IPS DF 6.9 (cell line): ENCODE measurements at regions not wholly inside any gene's neighbourhood (a gene's known extent, or its start where the extent isn't known, plus 50 kb on each side); places are given as distances from the start of the nearest gene placed in this dataset.

Experiments
- DNase-seq: peaks from one replicate; pipeline ENCODE4 v3.0.0-alpha.2; 2013; ENCODE audit warnings: low read depth, low spot score
- H3K27ac ChIP-seq: one replicate; pipeline ENCODE4 v1.5.1; 2013; ENCODE audit warnings: low read length, control low read depth
- H3K27me3 ChIP-seq: 2 replicates; pipeline ENCODE4 v1.6.1; 2013; ENCODE audit warnings: mild to moderate bottlenecking, low read length; ENCODE audit not compliant: control insufficient read depth, insufficient read depth
- H3K36me3 ChIP-seq: 2 replicates; pipeline ENCODE4 v1.6.1; 2013; ENCODE audit warnings: low read length; ENCODE audit not compliant: control insufficient read depth, insufficient read depth
- H3K4me1 ChIP-seq: 2 replicates; pipeline ENCODE4 v1.6.1; 2013; ENCODE audit warnings: low read length; ENCODE audit not compliant: control insufficient read depth, insufficient read depth
- H3K4me3 ChIP-seq: 2 replicates; pipeline ENCODE4 v1.5.1; 2013; ENCODE audit warnings: mild to moderate bottlenecking, low read length
- H3K9me3 ChIP-seq: 2 replicates; pipeline ENCODE4 v1.6.1; 2013; ENCODE audit warnings: low read length, inconsistent platforms; ENCODE audit not compliant: control insufficient read depth, insufficient read depth
- WGBS: extraction: QIAGEN DNeasy Blood & Tissue Kit; methylation state at CpG from one replicate; pipeline ENCODE4 v1.1.7; 2013; ENCODE audit warnings: mixed read lengths, missing lambda C conversion rate; ENCODE audit not compliant: insufficient read length, insufficient coverage; 5-methylcytosine and 5-hydroxymethylcytosine counted together

DNA sequence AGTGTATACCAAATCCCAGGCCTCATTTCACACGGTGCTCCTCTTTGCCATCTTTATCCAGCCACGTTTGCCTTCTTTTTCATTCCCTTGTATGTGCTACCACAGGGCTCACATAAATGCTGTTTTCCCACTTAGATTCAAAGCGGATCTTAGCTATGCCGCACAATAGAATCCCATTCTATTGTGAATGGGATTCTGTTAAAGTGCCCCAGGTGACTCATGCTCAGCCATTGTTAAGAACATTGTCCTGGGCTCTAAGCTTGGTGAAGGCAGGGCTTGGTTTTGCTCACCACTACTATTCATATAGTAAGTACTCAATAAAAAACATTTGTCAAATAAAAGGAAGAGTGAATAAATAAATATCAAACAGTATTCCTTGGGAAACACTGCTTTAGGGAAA lies 72.3 kb upstream of the PHYHIPL start:
- no peak for DNase-seq
- H3K4me3 ChIP-seq = no peak overlapping the region
- H3K27me3 ChIP-seq = no peaks in the 10 kb centered on the region
- H3K27ac ChIP-seq = no peak overlapping the region
- no CpG with 5 or more reads among the region's 4 CpGs for WGBS
- H3K4me1 ChIP-seq = no peaks in the 10 kb centered on the region
- H3K9me3 ChIP-seq = no peaks in the 10 kb centered on the region
- no peaks in the 10 kb centered on the region for H3K36me3 ChIP-seq

DNA sequence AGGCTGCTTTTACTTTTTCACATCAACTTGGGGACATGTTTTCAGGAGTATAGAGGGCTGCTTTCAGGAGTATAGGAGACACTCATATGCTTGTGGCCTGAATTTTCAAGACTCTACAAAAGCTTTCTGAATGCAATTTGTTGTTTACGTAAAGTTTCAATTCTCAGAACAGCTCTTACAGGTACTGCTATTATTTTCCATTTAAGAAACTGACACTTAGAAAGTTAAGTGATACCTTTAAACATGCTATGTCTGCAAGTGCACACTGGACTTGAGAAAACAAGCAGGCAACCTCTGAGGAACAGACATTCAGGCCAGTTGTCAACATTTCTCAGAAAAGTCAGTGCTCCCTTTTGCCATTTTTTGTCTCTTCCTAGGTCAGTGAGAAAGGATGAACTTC lies 70.0 kb upstream of the PHYHIPL start:
- H3K36me3 ChIP-seq = no peaks in the 10 kb centered on the region
- no peaks in the 10 kb centered on the region for H3K4me1 ChIP-seq
- no peak overlapping the region for H3K4me3 ChIP-seq
- no peak overlapping the region for H3K27ac ChIP-seq
- H3K9me3 ChIP-seq = no peaks in the 10 kb centered on the region
- no CpG with 5 or more reads among the region's 1 CpG for WGBS
- DNase-seq = no peak
- no peaks in the 10 kb centered on the region for H3K27me3 ChIP-seq

DNA sequence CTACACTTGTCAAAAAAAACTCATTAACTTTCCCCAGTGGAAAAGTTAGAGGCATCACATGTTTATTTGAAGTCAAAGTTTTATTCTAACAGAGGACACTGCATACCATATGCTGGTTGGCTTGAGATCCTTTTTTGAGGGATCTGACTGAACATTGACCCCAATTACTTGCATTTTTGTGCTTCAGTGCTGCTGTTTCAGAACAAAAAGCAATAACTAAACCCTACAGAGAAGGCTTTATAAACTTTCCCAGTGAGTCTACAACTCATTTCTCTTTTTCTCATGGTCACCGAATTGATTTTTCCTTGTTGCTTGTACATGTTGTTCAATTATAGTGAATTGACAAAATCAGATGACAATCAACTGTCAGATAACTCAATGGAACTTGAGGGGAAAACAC lies 69.3 kb upstream of the PHYHIPL start:
- H3K27ac ChIP-seq = no peak overlapping the region
- no peaks in the 10 kb centered on the region for H3K4me1 ChIP-seq
- H3K27me3 ChIP-seq = no peaks in the 10 kb centered on the region
- no peak overlapping the region for H3K4me3 ChIP-seq
- no peak for DNase-seq
- WGBS = no CpG with 5 or more reads among the region's 1 CpG
- H3K36me3 ChIP-seq = no peaks in the 10 kb centered on the region
- no peaks in the 10 kb centered on the region for H3K9me3 ChIP-seq

DNA sequence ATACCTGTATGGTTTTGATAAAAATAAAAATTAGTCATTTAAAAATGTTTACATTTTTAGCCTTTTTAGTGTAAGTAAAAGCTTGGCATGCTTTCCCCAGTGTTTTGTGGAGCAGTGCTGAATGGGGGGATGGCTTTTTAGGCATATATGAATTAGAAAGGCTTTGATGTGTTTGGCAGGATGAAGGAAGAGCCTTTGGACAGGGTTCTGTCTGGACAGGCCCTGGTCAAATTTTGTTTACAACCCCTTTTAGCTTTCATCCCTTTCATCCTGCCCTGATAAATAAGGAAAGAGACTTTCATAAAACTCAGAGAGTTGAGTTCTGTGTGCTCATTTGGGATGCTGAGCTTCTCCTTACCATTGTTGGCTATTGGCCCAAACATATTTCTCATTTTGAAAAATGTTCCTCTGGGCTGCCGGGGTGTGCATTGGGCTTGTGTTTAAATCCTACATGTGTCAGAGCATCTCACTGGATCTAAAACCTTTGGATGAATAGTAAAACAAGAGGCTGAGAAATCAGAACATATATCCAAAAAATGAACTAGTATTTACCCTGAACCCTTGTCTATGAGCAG lies 68.1 kb upstream of the PHYHIPL start:
- WGBS = no CpG with 5 or more reads among the region's 1 CpG
- Histone ChIP-seq H3K27ac (no peak overlapping the region), H3K4me1 (no peaks in the 10 kb centered on the region), H3K27me3 (no peaks in the 10 kb centered on the region), H3K36me3 (no peaks in the 10 kb centered on the region), H3K4me3 (no peak overlapping the region), H3K9me3 (no peaks in the 10 kb centered on the region)
- no peak for DNase-seq

DNA sequence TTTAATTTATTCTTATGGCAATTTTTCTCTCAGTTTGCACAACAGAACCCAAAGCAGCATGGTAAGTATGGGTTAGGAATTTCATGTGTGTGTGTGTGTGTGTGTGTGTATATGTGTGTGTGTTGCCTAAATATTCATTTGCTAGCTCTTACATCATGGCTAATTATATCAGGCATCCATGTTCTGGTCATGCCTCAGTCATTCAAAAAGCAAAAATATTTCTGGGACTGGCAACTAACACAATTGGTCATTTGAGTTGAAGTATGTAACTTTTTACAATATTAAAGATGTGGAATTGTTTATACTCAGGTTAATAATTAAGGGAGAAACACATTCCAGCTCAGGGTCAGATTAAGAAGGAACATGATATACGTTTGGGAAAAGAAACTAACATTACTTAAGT lies 67.6 kb upstream of the PHYHIPL start:
- no peaks in the 10 kb centered on the region for H3K9me3 ChIP-seq
- no peaks in the 10 kb centered on the region for H3K4me1 ChIP-seq
- no peak overlapping the region for H3K4me3 ChIP-seq
- no peak for DNase-seq
- WGBS = no CpG with 5 or more reads among the region's 1 CpG
- no peaks in the 10 kb centered on the region for H3K36me3 ChIP-seq
- no peaks in the 10 kb centered on the region for H3K27me3 ChIP-seq
- H3K27ac ChIP-seq = no peak overlapping the region

GRCh38 chr10:59109826-59110225 lies 66.6 kb upstream of the PHYHIPL start:
- H3K4me1 ChIP-seq = no peaks in the 10 kb centered on the region
- no CpG with 5 or more reads among the region's 2 CpGs for WGBS
- no peak for DNase-seq
- no peaks in the 10 kb centered on the region for H3K9me3 ChIP-seq
- H3K4me3 ChIP-seq = no peak overlapping the region
- no peaks in the 10 kb centered on the region for H3K36me3 ChIP-seq
- H3K27me3 ChIP-seq = no peaks in the 10 kb centered on the region
- H3K27ac ChIP-seq = no peak overlapping the region

GRCh38 chr10:59124187-59124586 lies 52.3 kb upstream of the PHYHIPL start:
- Histone ChIP-seq H3K27ac (no peak overlapping the region), H3K4me1 (no peaks in the 10 kb centered on the region), H3K9me3 (no peaks in the 10 kb centered on the region), H3K4me3 (no peak overlapping the region), H3K36me3 (no peaks in the 10 kb centered on the region), H3K27me3 (no peaks in the 10 kb centered on the region)
- WGBS = no CpG with 5 or more reads among the region's 3 CpGs
- DNase-seq = no peak

GRCh38 chr10:59125666-59126065 lies 50.8 kb upstream of the PHYHIPL start:
- H3K4me3 ChIP-seq = no peak overlapping the region
- DNase-seq = no peak

DNA sequence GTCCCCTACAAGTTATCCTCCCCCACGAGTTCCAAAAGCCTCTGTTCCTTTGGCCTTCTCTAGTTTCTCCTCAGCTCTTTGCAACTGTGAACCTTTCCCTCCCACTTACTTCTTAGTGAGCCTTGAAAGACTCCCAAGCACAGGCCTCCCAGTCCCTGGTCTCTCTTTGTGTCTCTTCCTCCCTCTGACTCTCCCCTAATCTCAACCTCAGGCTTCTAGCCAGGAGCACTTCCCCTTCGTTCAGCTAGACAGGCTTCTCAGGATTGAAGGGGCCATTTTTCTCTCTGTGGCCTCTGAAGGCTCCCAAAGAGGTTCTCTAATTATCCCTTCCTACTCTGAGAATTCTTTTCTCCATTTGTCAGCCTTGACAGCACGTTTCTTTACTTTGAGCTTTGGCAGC lies 50.2 kb upstream of the PHYHIPL start:
- Histone ChIP-seq H3K4me1 (no peaks in the 10 kb centered on the region), H3K4me3 (no peak overlapping the region), H3K27me3 (no peaks in the 10 kb centered on the region), H3K9me3 (no peaks in the 10 kb centered on the region), H3K27ac (no peak overlapping the region), H3K36me3 (no peaks in the 10 kb centered on the region)
- WGBS = no CpG with 5 or more reads among the region's 3 CpGs
- no peak for DNase-seq

More at GRCh38 chr10:59125666-59126065, 50.8 kb upstream of the PHYHIPL start:
- Histone ChIP-seq H3K27ac (no peak overlapping the region), H3K9me3 (no peaks in the 10 kb centered on the region), H3K27me3 (no peaks in the 10 kb centered on the region), H3K4me1 (no peaks in the 10 kb centered on the region), H3K36me3 (no peaks in the 10 kb centered on the region)
